Peyer's patch (tissue), 4 donors: ENCODE measurements at regions not wholly inside any gene's neighbourhood (a gene's known extent, or its start where the extent isn't known, plus 50 kb on each side); places are given as distances from the start of the nearest gene placed in this dataset.

Experiments
- DNase-seq, 3 donors: peaks; one replicate each; pipeline ENCODE4 v3.0.0-alpha.2; 2017 to 2019
- H3K27ac ChIP-seq, 4 donors: fragments of 200-600 bp; sonication (generic); one replicate each; pipeline ENCODE4 v1.5.1; 2016 to 2019
- H3K27me3 ChIP-seq, 2 donors: fragments of 200-600 bp; sonication (generic); one replicate each; pipeline ENCODE4 v1.5.1; 2019
- H3K36me3 ChIP-seq, 3 donors: fragments of 200-600 bp; sonication (generic); one replicate each; pipeline ENCODE4 v1.5.1; 2016 to 2019
- H3K4me1 ChIP-seq, 4 donors: fragments of 200-600 bp; sonication (generic); one replicate each; pipeline ENCODE4 v1.5.1; 2016 to 2019
- H3K4me3 ChIP-seq, 4 donors: fragments of 200-600 bp; sonication (generic); 1 replicate in 3 of 4; 2 replicates in 1 of 4; pipeline ENCODE4 v1.5.1; 2016 to 2019; ENCODE audit warnings: mild to moderate bottlenecking in 1 of 4
- H3K9me3 ChIP-seq, 4 donors: fragments of 200-600 bp; sonication (generic); one replicate each; pipeline ENCODE4 v1.5.1; 2016 to 2019; ENCODE audit warnings: mild to moderate bottlenecking in 1 of 4
- POLR2A ChIP-seq, 2 donors: fragments of 450-650 bp; IDR thresholded peaks; one replicate each; pipeline ENCODE4 v1.5.1; 2017; ENCODE audit warnings: antibody characterized with exemption in 2 of 2, mild to moderate bottlenecking in 2 of 2, moderate library complexity in 2 of 2
- TF ChIP-seq, protein P1 (sequence below), 6 experiments: fragments of 450-650 bp in 4 of 6; fragments of 200-600 bp in 2 of 6; sonication (generic) in 1 of 6; IDR thresholded peaks; one replicate each; pipeline ENCODE4 v1.5.1; 2017 to 2019; ENCODE audit warnings: antibody characterized with exemption in 6 of 6, mild to moderate bottlenecking in 3 of 6, moderate library complexity in 1 of 6

DNA sequence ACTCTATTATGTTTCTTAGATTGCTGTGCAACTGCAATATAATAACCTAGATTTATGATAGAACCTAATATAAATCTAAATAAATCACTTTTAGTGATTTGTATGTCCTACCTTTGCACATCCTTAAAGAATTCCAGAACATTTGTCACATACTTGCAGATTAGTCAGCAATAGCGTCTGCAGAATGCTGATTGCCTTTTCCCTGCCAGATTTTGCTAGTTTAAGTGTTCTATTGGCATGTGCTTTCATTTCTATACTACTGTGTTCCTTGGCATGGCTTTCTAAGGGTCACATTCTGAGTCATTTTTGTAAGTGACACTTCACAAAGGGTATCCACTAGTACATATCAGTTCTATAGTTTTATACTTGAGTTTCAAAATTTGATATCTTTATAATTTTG, 303.1 kb upstream of the GIMD1 start:
- TF ChIP-seq, protein P1, sequence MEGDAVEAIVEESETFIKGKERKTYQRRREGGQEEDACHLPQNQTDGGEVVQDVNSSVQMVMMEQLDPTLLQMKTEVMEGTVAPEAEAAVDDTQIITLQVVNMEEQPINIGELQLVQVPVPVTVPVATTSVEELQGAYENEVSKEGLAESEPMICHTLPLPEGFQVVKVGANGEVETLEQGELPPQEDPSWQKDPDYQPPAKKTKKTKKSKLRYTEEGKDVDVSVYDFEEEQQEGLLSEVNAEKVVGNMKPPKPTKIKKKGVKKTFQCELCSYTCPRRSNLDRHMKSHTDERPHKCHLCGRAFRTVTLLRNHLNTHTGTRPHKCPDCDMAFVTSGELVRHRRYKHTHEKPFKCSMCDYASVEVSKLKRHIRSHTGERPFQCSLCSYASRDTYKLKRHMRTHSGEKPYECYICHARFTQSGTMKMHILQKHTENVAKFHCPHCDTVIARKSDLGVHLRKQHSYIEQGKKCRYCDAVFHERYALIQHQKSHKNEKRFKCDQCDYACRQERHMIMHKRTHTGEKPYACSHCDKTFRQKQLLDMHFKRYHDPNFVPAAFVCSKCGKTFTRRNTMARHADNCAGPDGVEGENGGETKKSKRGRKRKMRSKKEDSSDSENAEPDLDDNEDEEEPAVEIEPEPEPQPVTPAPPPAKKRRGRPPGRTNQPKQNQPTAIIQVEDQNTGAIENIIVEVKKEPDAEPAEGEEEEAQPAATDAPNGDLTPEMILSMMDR (IDR thresholded peaks at IDR 0.05), result no peak
- no peak for TF ChIP-seq POLR2A (IDR thresholded peaks at IDR 0.05)
- no peak overlapping the region for H3K27ac ChIP-seq
- H3K27me3 ChIP-seq, result no peaks in the 10 kb centered on the region
- H3K4me3 ChIP-seq, result no peak overlapping the region
- DNase-seq, result no peak
- no peaks in the 10 kb centered on the region for H3K9me3 ChIP-seq
- no peaks in the 10 kb centered on the region for H3K36me3 ChIP-seq
- no peaks in the 10 kb centered on the region for H3K4me1 ChIP-seq

DNA sequence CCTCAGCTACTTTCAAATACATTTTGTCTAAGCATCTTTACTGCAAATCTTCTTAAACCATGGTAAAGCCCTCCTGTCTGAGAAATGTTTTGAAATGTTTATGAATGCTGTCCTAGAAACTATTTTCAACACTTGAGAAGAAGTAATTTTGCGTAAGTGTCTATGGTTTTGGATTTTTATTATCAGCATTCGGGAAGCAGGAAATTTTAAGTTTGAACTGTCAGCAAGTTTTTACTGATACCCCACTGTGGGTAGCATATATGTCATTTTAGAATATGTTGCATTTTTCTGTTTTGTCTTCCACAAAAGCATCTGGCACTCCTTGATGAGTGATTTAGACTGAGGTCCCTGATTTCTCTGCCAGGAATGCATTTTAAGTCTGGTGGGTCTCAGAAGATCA, 302.4 kb upstream of the GIMD1 start:
- TF ChIP-seq POLR2A (IDR thresholded peaks at IDR 0.05), result no peak
- TF ChIP-seq, protein P1 (IDR thresholded peaks at IDR 0.05), result no peak
- Histone ChIP-seq H3K9me3 (no peaks in the 10 kb centered on the region), H3K4me1 (no peaks in the 10 kb centered on the region), H3K27ac (no peak overlapping the region), H3K36me3 (no peaks in the 10 kb centered on the region), H3K27me3 (no peaks in the 10 kb centered on the region), H3K4me3 (no peak overlapping the region)
- no peak for DNase-seq

DNA sequence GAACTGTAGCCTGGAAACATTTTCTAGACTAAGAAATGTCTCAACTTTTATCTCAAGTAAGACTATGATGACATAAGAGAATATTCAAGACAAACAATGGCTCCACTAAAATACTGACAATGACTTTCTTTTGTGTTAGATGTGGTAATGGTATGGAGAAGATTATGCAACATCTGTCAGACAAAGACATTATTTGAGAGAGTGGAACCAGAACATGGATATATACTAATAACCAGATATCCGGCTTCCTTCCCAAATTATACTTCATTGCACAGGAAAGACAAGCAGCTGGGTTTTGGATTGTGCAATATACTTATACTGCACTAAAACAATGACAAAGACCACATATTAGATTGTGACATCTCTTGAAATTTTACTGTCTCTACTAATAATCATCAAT, 290.8 kb upstream of the GIMD1 start:
- H3K27ac ChIP-seq, result no peak overlapping the region
- no peak for DNase-seq
- no peaks in the 10 kb centered on the region for H3K9me3 ChIP-seq
- TF ChIP-seq, protein P1 (IDR thresholded peaks at IDR 0.05), result no peak
- TF ChIP-seq POLR2A (IDR thresholded peaks at IDR 0.05), result no peak
- H3K36me3 ChIP-seq, result no peaks in the 10 kb centered on the region
- H3K4me3 ChIP-seq, result no peak overlapping the region
- no peaks in the 10 kb centered on the region for H3K27me3 ChIP-seq
- no peaks in the 10 kb centered on the region for H3K4me1 ChIP-seq

DNA sequence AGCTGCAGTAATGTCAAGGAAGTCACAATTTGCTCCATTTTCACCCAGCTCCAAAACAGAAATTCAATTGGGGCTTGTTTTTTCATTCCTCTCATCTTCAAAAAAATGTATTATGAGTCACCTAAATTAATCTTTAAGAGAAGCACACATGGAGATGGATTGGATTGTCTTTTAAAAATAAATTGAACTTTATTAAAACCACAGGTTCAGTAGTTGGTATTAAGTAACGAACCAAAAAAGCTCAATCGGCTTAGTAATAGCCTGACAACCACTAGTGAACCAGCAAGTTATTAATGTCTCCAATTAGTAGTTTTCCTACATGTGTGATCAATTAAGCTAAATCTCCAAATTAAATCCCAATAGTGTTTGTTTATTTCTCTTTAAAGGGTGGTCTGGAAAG, 283.5 kb upstream of the GIMD1 start:
- Histone ChIP-seq H3K4me1 (no peaks in the 10 kb centered on the region), H3K4me3 (no peak overlapping the region), H3K27ac (no peak overlapping the region), H3K36me3 (no peaks in the 10 kb centered on the region), H3K9me3 (no peaks in the 10 kb centered on the region), H3K27me3 (no peaks in the 10 kb centered on the region)
- TF ChIP-seq POLR2A (IDR thresholded peaks at IDR 0.05), result no peak
- TF ChIP-seq, protein P1 (IDR thresholded peaks at IDR 0.05), result no peak
- no peak for DNase-seq

DNA sequence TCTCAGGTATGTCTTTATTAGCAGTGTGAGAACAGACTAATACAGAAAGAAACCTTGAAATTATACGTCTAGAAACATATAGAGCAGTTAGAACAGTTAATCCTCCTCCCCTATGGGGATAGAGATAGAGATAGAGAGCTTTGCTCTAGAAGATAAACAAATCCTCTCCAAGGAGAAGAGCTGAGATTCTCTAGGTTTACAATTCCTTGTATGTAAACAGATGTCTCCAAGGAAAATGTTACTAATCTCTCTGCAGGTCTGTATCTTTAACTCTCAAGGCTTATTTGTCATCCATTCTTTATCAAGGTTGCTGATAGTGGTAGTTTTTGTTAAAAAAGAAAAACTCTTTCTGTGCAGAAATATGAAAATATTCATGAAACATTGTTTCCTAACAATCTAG, 282.1 kb upstream of the GIMD1 start:
- no peaks in the 10 kb centered on the region for H3K27me3 ChIP-seq
- H3K27ac ChIP-seq, result no peak overlapping the region
- no peak for DNase-seq

More for the DNA sequence above, 282.1 kb upstream of the GIMD1 start:
- Histone ChIP-seq H3K36me3 (no peaks in the 10 kb centered on the region), H3K4me3 (no peak overlapping the region), H3K4me1 (no peaks in the 10 kb centered on the region), H3K9me3 (no peaks in the 10 kb centered on the region)
- TF ChIP-seq, protein P1 (IDR thresholded peaks at IDR 0.05), result no peak
- TF ChIP-seq POLR2A (IDR thresholded peaks at IDR 0.05), result no peak
